Stomach (tissue), 8 donors: ENCODE measurements at regions not wholly inside any gene's neighbourhood (a gene's known extent, or its start where the extent isn't known, plus 50 kb on each side); places are given as distances from the start of the nearest gene placed in this dataset.

Experiments used
- DNase-seq, 2 donors: peaks; one replicate each; pipeline versions ENCODE4 v3.0.0 to v3.0.0-alpha.2; 2013 to 2019
- H3K27ac ChIP-seq, 5 donors: fragments of 200-600 bp in 4 of 5; sonication (generic) in 4 of 5; one replicate each; pipeline ENCODE4 v1.5.1; 2013 to 2019; ENCODE audit warnings: mild to moderate bottlenecking in 1 of 5, moderate library complexity in 1 of 5
- H3K27me3 ChIP-seq, 3 donors: fragments of 200-600 bp; sonication (generic); one replicate each; pipeline ENCODE4 v1.5.1; 2017 to 2019; ENCODE audit warnings: mixed run types in 1 of 3
- H3K36me3 ChIP-seq, 4 donors: fragments of 200-600 bp; sonication (generic); 1 replicate in 3 of 4; 2 replicates in 1 of 4; pipeline ENCODE4 v1.5.1; 2016 to 2019
- H3K4me1 ChIP-seq, 4 donors: fragments of 200-600 bp; sonication (generic); one replicate each; pipeline ENCODE4 v1.5.1; 2016 to 2019
- H3K4me3 ChIP-seq, 4 donors: fragments of 200-600 bp; sonication (generic) in 3 of 4; one replicate each; pipeline ENCODE4 v1.5.1; 2016 to 2019; ENCODE audit warnings: mild to moderate bottlenecking in 1 of 4
- H3K9me3 ChIP-seq, 4 donors: fragments of 200-600 bp; sonication (generic); one replicate each; pipeline ENCODE4 v1.5.1; 2016 to 2019
- EP300 ChIP-seq: sonication (generic); formaldehyde crosslinking; IDR thresholded peaks from one replicate; pipeline ENCODE4 v1.6.1; 2017; ENCODE audit warnings: antibody characterized with exemption
- POLR2A ChIP-seq, 4 donors: fragments of 450-650 bp; IDR thresholded peaks; one replicate each; pipeline ENCODE4 v1.6.1; 2016; ENCODE audit warnings: antibody characterized with exemption in 4 of 4, control low read depth in 2 of 4, mild to moderate bottlenecking in 1 of 4, moderate library complexity in 1 of 4
- POLR2AphosphoS5 ChIP-seq, 3 donors: sonication (generic); formaldehyde crosslinking; IDR thresholded peaks; one replicate each; pipeline ENCODE4 v1.6.1; 2016; ENCODE audit warnings: antibody characterized with exemption in 3 of 3
- WGBS, 5 donors: extraction: QIAGEN DNeasy Blood & Tissue Kit in 3 of 5; methylation state at CpG; one replicate each; pipeline versions ENCODE4 v1.1.5 to v1.1.7; 2013 to 2018; 5-methylcytosine and 5-hydroxymethylcytosine counted together
- intact Hi-C: fragments of 100-400 bp; cut with DNase I; formaldehyde crosslinking; loops from one replicate; pipeline ENCODE4 v1.15.1; 2023; ENCODE audit warnings: low total_unique reads
- TF ChIP-seq, protein P1 (sequence below), 7 experiments: fragments of 450-650 bp in 4 of 7; fragments of 200-600 bp in 3 of 7; sonication (generic) in 3 of 7; IDR thresholded peaks; one replicate each; pipeline ENCODE4 v1.5.1; 2016 to 2019; ENCODE audit warnings: antibody characterized with exemption in 7 of 7, control low read depth in 2 of 7, mild to moderate bottlenecking in 1 of 7
- donor health status: healthy with polysubstance abuse.
- donor health status: Bipolar disorder and iron deficiency.
- donor health status: healthy.

- Histone ChIP-seq H3K4me1 (peaks cover 0 to 20% (median 9%) of the 10 kb centered on the region in 4 donors), H3K36me3 (no peaks in the 10 kb centered on the region), H3K4me3 (no peak overlapping the region), H3K27me3 (peaks cover 0 to 91% (median 14%) of the 10 kb centered on the region in 3 donors), H3K27ac (no peak overlapping the region), H3K9me3 (no peaks in the 10 kb centered on the region)
- intact Hi-C loops: no loop called here
- TF ChIP-seq POLR2A (IDR thresholded peaks at IDR 0.05) (no peak), EP300 (no peak), POLR2AphosphoS5 (IDR thresholded peaks at IDR 0.05) (no peak)
- TF ChIP-seq, protein P1, sequence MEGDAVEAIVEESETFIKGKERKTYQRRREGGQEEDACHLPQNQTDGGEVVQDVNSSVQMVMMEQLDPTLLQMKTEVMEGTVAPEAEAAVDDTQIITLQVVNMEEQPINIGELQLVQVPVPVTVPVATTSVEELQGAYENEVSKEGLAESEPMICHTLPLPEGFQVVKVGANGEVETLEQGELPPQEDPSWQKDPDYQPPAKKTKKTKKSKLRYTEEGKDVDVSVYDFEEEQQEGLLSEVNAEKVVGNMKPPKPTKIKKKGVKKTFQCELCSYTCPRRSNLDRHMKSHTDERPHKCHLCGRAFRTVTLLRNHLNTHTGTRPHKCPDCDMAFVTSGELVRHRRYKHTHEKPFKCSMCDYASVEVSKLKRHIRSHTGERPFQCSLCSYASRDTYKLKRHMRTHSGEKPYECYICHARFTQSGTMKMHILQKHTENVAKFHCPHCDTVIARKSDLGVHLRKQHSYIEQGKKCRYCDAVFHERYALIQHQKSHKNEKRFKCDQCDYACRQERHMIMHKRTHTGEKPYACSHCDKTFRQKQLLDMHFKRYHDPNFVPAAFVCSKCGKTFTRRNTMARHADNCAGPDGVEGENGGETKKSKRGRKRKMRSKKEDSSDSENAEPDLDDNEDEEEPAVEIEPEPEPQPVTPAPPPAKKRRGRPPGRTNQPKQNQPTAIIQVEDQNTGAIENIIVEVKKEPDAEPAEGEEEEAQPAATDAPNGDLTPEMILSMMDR (IDR thresholded peaks at IDR 0.05): no peak
- WGBS, 5 donors: 55 to 68% (median 64%) methylated on average over 6 to 7 of the region's 7 CpGs
- DNase-seq: no peak
These were observed 54.2 kb upstream of the MLN start for GRCh38 chr6:33857932-33858475.

DNA sequence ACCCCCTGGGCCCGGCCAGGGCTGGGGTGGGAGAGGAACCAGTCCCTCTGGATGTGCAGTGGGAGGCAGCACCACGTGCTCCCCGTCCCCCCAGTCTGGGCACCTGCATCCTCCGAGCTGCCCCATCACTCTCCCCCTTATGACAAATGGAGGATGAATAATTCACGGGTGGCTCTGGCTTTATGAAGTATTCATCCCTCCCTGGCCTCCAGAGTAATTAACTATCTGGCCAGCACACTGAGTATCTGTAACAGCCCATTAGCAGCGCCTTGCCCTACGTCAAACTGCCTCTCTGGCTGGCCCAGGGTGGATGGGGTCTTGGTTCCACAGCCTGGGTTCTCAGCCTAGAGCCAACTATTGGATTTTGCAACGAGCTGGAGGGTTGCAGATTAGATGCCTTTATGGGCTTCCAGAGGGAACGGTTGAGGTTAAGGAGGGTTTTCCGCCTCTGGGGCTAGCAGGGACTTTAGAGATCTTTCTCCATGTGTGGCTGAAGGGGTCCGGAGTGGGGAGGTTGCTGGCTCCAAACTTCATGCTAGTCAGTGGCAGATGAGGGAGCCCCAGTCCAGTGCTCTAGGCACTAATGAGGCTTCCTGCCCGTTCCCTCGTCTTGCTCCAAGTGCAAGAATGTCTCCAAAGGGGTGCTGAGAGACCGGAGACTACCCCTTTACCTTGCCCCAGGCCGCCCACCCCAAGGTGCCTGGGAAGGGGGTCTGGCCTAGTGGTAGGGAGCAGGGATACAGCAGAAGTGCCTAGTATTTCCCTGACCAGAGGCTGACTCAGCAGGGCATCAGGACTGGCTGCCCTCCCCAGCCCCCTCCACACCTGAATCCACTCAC is 53.5 kb upstream of the MLN start:
- H3K9me3 ChIP-seq: no peaks in the 10 kb centered on the region
- WGBS, 5 donors: 65 to 74% (median 68%) methylated on average over 15 of the region's 15 CpGs
- H3K4me3 ChIP-seq: no peak overlapping the region
- no peak for TF ChIP-seq EP300
- TF ChIP-seq POLR2AphosphoS5 (IDR thresholded peaks at IDR 0.05): no peak
- TF ChIP-seq, protein P1 (IDR thresholded peaks at IDR 0.05): no peak
- no peak for TF ChIP-seq POLR2A (IDR thresholded peaks at IDR 0.05)
- no peaks in the 10 kb centered on the region for H3K36me3 ChIP-seq
- H3K27ac ChIP-seq: no peak overlapping the region
- intact Hi-C loops: no loop called here
- H3K27me3 ChIP-seq: peaks cover 0 to 90% (median 14%) of the 10 kb centered on the region in 3 donors
- no peak for DNase-seq
- H3K4me1 ChIP-seq: peaks cover 0 to 20% (median 9%) of the 10 kb centered on the region in 4 donors

DNA sequence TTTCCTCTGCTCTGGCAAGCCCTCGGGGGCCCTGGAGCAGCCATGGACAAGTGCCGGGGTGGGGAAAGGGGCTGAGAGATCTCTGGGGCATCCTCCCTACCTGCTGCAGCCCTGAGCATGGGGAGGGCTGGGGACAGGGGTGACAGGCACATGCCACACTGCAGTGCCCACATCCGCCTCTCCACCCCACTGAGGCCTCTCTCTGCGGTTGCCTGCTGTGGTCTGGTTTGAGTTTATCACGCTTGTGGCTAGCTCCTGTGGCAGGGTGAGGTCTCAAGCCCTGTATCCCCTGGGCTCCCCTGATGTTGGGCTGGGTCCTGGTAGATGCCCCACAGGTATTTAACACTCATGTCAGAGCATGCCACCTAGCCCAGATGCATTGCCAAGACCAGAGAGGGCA is 52.9 kb upstream of the MLN start:
- no peak overlapping the region for H3K4me3 ChIP-seq
- no peak overlapping the region for H3K27ac ChIP-seq
- TF ChIP-seq POLR2A (IDR thresholded peaks at IDR 0.05) (no peak), EP300 (no peak), POLR2AphosphoS5 (IDR thresholded peaks at IDR 0.05) (no peak)
- TF ChIP-seq, protein P1 (IDR thresholded peaks at IDR 0.05): no peak
- peaks cover 0 to 90% (median 14%) of the 10 kb centered on the region in 3 donors for H3K27me3 ChIP-seq
- H3K4me1 ChIP-seq: peaks cover 0 to 20% (median 11%) of the 10 kb centered on the region in 4 donors
- H3K36me3 ChIP-seq: no peaks in the 10 kb centered on the region
- no peaks in the 10 kb centered on the region for H3K9me3 ChIP-seq
- intact Hi-C loops: no loop called here
- WGBS, 5 donors: 61 to 78% (median 64%) methylated on average over 3 to 5 of the region's 5 CpGs
- DNase-seq: peak; percentile 31 to 49

GRCh38 chr6:33856031-33856590 is 52.3 kb upstream of the MLN start:
- intact Hi-C loops: no loop called here
- Histone ChIP-seq H3K36me3 (no peaks in the 10 kb centered on the region), H3K9me3 (no peaks in the 10 kb centered on the region), H3K4me1 (peaks cover 0 to 20% (median 9%) of the 10 kb centered on the region in 4 donors), H3K27ac (no peak overlapping the region), H3K27me3 (peaks cover 0 to 90% (median 14%) of the 10 kb centered on the region in 3 donors), H3K4me3 (no peak overlapping the region)
- TF ChIP-seq, protein P1 (IDR thresholded peaks at IDR 0.05): no peak
- TF ChIP-seq POLR2A (IDR thresholded peaks at IDR 0.05) (no peak), POLR2AphosphoS5 (IDR thresholded peaks at IDR 0.05) (no peak), EP300 (no peak)
- DNase-seq: no peak
- 71 to 87% (median 84%) methylated on average over 4 to 6 of the region's 6 CpGs for WGBS, 5 donors
